NCI-H748 (cell line): ENCODE measurements at regions not wholly inside any gene's neighbourhood (a gene's known extent, or its start where the extent isn't known, plus 50 kb on each side); places are given as distances from the start of the nearest gene placed in this dataset.
"Not testable (repeated sequence)": the region's sequence is repeated elsewhere in the genome, so short reads cannot be mapped to it uniquely, and the experiment has no call there.

Source experiments
- DNase-seq: peaks from one replicate; lab custom pipeline; 2025; ENCODE audit not compliant: unreplicated experiment; lab: John Stamatoyannopoulos, UW

GRCh38 chr4:91653067-91653466, 650.7 kb upstream of the GRID2 start:
- DNase-seq, result no peak

GRCh38 chr4:91681091-91681490, 622.7 kb upstream of the GRID2 start:
- no peak for DNase-seq

DNA sequence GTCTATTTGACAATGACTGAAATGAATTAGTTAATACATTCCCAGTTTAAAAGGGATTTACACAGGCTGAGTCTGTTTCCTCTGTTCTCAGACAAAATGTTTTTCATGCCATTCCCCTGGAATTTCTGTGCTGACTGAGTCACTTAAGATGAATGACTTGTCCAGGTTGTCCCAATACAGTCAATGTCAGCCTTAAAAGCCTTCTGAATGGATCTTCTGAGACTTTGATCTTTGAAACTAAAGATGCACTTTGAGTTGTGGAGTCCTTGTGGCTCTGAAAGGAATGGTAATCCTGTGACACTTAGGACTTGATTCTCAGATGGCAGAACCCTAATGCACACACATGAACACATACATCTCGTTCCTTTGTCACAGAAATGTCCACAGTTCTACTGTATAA, 622.2 kb upstream of the GRID2 start:
- DNase-seq, result no peak

- DNase-seq, result no peak
Measured at GRCh38 chr4:91684955-91685354, 618.8 kb upstream of the GRID2 start.

DNA sequence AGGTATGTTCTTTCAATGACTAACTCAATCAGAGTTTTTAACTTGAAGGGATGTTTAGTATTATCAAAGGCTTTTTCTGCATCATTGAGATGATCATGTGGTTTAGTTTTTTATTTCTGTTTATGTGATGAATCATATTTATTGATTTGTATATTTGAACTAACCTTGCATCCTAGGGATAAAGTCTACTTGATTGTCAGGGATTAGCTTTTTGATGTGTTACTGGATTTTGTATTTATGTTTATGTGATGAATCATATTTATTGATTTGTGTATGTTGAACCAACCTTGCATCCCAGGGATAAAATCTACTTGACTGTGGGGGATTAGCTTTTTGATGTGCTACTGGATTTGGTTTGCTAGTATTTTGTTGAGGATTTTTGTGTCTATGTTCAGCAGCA, 615.4 kb upstream of the GRID2 start:
- DNase-seq, result no peak

DNA sequence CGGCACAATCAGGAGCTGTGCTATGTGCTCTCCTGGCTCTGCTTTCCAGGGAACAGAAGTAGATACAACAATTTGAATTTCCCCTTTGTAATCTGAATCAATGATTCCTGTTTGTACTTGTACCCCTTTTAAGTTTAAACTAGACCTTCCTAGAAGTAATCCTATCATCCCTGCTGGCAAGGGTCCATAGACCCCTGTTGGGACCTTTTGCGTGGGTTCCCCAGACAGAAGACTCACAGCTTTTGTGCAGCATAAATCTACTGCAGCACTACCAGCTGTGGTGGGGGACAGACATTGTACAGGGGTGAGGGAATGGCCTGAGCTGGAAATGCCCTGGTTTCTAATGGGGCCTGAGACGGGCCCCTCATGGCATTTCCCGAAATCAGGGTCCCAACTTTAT, 604.1 kb upstream of the GRID2 start:
- not testable (repeated sequence) for DNase-seq

DNA sequence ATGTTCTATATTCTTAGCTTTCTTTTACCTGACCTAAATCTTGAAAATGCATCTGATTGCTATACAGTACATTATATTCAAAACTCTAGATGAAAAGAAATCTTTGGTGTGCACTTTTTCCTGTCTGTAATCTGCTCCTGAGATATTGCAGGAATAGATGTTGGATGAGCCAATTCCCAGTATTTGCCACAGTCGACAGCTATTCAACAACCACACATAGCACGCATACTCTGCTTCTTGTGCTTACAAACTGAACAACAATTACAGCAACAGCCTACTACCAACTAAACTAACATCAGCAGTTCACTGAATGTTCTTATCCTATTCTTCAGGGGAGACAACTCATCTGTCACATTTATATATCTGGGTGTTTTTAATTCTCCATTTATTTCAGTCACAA, 573.9 kb upstream of the GRID2 start:
- no peak for DNase-seq

- DNase-seq, result peak; percentile 0
Measured at GRCh38 chr4:91734682-91735081, 569.1 kb upstream of the GRID2 start.

GRCh38 chr4:91738831-91739230, 564.9 kb upstream of the GRID2 start:
- not testable (repeated sequence) for DNase-seq

DNA sequence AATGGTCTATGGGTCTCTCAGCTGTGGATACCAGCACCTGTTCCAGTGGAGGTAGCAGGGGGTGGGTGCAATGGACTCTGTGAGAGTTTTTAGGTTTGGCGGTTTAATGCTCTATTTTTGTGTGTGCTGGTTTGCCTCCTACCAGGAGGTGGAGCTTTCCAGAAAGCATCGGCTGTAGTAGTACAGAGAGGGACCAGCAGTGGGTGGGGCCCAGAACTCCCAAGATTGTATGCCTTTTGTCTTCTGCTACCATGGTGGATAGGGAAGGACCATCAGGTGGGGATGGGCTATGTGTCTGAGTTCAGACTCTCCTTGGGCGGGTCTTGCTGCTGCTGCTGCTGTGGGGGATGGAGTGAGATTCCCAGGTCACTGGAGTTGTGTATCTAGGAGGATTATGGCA, 557.2 kb upstream of the GRID2 start:
- DNase-seq, result no peak

- DNase-seq, result no peak
Measured at GRCh38 chr4:91751961-91752360, 551.8 kb upstream of the GRID2 start.

GRCh38 chr4:91754716-91755115, 549.0 kb upstream of the GRID2 start:
- DNase-seq, result no peak

DNA sequence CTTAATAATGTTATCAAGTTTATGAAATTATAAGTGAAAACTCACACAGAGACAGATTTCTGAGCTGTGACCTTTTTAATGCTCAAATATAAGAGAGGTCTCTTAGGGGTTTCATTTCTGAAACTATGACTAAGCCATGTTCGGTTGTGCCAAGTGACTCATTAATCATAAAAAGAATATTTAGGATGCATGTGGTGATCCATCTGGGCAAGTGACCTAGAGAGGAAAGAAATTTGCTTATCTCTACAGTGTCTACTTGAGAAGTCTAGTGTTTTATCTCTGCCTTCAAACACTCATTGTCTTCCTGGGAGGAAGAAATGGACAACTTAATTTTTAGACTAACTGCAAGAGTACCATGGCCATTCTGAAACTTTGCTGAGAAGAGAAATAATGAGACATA, 545.3 kb upstream of the GRID2 start:
- no peak for DNase-seq

DNA sequence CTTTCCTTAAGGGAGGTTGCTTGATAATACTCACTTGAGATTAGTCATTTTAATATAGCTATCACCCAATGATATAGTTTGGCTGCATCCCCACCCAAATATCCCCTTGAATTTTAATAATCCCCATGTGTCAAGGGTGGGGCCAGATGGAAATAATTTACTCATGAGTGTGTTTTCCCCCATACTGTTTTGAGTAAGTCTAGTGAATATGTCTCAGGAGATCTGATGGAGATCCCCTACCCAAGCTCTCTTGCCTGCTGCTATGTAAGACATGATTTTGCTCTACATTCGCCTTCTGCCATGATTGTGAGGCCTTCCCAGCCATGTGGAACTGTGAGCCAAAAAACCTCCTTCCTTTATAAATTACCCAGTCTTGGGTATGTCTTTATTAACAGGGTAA, 539.7 kb upstream of the GRID2 start:
- DNase-seq, result no peak

DNA sequence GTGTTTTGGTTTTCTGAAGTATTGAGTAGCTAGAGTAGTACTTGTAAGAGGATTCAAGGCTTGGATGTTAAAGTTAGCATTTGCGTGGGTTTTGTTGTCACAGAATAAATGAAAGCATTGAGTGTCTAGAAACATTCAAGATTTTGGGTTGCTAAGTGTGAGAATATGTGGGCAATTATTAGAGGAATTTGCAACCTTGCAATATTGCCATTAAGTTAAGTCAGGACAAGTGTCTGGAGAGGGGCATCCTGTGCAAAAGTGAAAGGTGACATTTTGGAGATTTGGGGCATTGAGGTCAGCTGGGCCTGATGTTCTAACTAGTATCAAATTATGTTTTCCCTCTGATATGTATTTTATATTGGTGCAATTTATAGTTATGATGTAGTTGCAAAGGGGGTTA, 533.9 kb upstream of the GRID2 start:
- DNase-seq, result no peak

GRCh38 chr4:91791631-91792030, 512.1 kb upstream of the GRID2 start:
- peak; percentile 57 for DNase-seq

GRCh38 chr4:91795947-91796346, 507.8 kb upstream of the GRID2 start:
- DNase-seq, result no peak

DNA sequence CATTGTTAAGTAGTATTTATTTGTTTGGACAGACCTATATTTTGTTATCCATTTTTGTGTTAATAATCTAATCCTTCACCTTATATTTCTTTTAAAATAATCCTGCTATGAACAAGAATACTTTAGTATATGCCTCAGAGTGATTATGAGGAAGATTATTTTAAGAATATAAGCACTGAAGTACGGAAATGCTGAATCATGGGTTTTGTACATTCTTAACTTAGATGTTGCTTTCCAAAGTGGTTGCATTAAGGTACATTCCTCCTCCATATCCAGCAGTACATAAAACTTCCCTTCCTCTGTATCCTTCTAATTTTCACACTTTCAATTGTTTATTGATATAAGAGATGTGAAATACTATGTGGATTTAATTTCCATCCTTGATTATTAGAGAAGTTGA, 491.4 kb upstream of the GRID2 start:
- no peak for DNase-seq

GRCh38 chr4:91824773-91825172, 479.0 kb upstream of the GRID2 start:
- no peak for DNase-seq

- no peak for DNase-seq
Measured at GRCh38 chr4:91826186-91826585, 477.6 kb upstream of the GRID2 start.

DNA sequence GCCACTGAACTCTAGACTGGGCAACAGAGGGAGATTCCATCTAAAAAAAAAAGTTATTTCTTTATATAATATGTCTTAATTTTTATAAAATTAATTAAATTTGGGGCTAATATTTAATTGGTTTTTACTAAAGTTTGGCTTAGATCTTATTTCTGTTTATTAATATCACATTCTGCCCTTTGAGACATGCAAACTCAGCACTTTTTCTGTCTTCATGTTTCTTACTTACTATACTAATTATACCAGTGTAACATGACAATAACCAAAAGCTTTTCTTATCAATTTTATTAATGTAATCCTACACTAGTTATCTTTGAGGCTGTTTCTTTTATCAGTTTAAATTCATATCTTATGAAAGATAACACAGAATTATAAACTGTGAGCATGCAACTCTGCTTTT, 475.9 kb upstream of the GRID2 start:
- no peak for DNase-seq

DNA sequence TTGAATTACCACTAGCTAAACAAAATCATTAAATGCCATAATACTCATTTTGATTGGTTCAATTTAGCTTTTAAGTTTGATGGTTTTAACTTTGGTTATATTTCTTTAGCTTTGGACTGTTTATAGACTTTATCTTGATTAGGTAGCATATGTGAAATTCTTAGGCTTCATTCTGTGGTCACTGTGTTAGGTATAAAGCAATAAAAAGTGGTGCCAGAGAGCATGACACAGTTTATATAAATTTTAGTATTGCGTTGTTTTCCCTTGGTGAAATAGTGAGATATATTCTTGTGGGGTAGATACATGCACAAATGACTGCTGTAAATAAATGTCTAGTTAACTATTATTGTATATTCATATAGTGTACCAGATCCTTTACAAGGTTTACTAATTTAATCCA, 474.2 kb upstream of the GRID2 start:
- no peak for DNase-seq

- no peak for DNase-seq
Measured at GRCh38 chr4:91830681-91831395, 472.9 kb upstream of the GRID2 start.
